ENCODE measurements at regions not wholly inside any gene's neighbourhood (a gene's known extent, or its start where the extent isn't known, plus 50 kb on each side); places are given as distances from the start of the nearest gene placed in this dataset.

DNA sequence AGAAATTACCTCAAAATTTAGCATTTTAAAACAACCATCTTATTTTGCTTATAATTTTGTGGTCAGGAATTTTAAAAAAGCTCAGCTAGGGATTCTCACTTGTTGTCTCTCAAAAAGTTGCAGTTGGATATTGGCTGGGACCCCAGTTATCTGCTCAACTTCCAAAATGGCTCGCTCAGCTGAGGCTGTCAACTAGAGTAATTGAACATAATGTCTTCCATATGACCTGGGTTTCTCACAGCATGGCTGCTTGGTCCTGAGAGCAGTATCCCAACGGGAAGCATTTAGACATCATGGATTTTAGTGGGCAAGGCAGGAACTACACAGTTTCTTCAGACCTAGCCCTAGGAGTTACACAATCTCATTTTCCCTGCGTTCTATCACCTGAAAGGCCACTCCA, 63.6 kb upstream of the SPEF2 start:
- TF ChIP-seq, protein P1, sequence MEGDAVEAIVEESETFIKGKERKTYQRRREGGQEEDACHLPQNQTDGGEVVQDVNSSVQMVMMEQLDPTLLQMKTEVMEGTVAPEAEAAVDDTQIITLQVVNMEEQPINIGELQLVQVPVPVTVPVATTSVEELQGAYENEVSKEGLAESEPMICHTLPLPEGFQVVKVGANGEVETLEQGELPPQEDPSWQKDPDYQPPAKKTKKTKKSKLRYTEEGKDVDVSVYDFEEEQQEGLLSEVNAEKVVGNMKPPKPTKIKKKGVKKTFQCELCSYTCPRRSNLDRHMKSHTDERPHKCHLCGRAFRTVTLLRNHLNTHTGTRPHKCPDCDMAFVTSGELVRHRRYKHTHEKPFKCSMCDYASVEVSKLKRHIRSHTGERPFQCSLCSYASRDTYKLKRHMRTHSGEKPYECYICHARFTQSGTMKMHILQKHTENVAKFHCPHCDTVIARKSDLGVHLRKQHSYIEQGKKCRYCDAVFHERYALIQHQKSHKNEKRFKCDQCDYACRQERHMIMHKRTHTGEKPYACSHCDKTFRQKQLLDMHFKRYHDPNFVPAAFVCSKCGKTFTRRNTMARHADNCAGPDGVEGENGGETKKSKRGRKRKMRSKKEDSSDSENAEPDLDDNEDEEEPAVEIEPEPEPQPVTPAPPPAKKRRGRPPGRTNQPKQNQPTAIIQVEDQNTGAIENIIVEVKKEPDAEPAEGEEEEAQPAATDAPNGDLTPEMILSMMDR (conservative IDR thresholded peaks at IDR 0.05; ENCODE audit: low read depth, low read length): no peak
- TF ChIP-seq EZH2 (IDR thresholded peaks at IDR 0.05; ENCODE audit: low read length, unreplicated experiment): no peak
- TF ChIP-seq EZH2phosphoT487 (IDR thresholded peaks at IDR 0.05; ENCODE audit: borderline replicate concordance, low read length): no peak
- Histone ChIP-seq H3K9ac (ENCODE audit: low read length) (no peak overlapping the region), H3K9me2 (replicated peaks; ENCODE audit: low read length) (no peaks in the 10 kb centered on the region), H3K4me1 (ENCODE audit: insufficient read depth, low read length) (no peaks in the 10 kb centered on the region), H3F3A (ENCODE audit: low read length, unreplicated experiment) (no peaks in the 10 kb centered on the region), H3K4me2 (ENCODE audit: low read length) (no peak overlapping the region), H4K20me1 (ENCODE audit: low read length) (no peaks in the 10 kb centered on the region), H3K4me3 (ENCODE audit: low read length) (no peak overlapping the region), H3K79me2 (ENCODE audit: low read length) (no peaks in the 10 kb centered on the region), H3K36me3 (ENCODE audit: low read depth, low read length) (no peaks in the 10 kb centered on the region), H2AFZ (ENCODE audit: low read length) (no peak overlapping the region), H3K27ac (ENCODE audit: low read length) (no peak overlapping the region), H3K9me3 (ENCODE audit: low read length) (peaks cover 14% of the 10 kb centered on the region; the same call in 1 of the 2 replicates), H3K27me3 (ENCODE audit: low read length) (peaks cover 15% of the 10 kb centered on the region)
- no TSS peak for BruUV-seq (replicated peaks)
- intact Hi-C loops (cut with micrococcal nuclease): no loop called here
- no peak for DNase-seq
- POLR2A ChIA-PET (ENCODE audit: unreplicated experiment): no interaction called here
- CTCF ChIA-PET: no interaction called here
- no peak for ATAC-seq

DNA sequence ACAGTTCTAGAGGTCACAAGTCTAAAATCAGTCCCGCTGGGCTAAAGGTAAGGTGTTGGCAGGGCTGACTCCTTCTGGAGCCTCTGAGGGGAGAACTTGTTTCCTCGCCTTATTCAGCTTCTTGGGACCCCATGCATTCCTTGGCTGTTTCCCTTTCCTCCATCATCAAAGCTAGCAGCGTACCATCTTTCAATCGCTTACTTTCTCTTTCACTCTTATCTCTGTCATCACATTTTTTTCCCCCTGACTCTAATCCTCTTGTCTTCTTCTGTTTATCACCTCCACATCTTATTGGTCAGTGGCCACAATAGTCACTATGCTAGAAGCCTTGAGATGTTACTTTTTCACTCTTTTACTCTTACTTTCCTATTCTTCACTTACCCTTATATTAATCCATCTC, 72.5 kb upstream of the SPEF2 start:
- DNase-seq: no peak
- intact Hi-C loops (cut with micrococcal nuclease): no loop called here
- Histone ChIP-seq H3K27ac (ENCODE audit: low read length) (no peak overlapping the region), H4K20me1 (ENCODE audit: low read length) (no peaks in the 10 kb centered on the region), H3K9me2 (replicated peaks; ENCODE audit: low read length) (no peaks in the 10 kb centered on the region), H3K9ac (ENCODE audit: low read length) (no peak overlapping the region), H3F3A (ENCODE audit: low read length, unreplicated experiment) (no peaks in the 10 kb centered on the region), H3K9me3 (ENCODE audit: low read length) (no peaks in the 10 kb centered on the region), H2AFZ (ENCODE audit: low read length) (no peak overlapping the region), H3K4me3 (ENCODE audit: low read length) (no peak overlapping the region), H3K79me2 (ENCODE audit: low read length) (no peaks in the 10 kb centered on the region), H3K4me1 (ENCODE audit: insufficient read depth, low read length) (no peaks in the 10 kb centered on the region), H3K36me3 (ENCODE audit: low read depth, low read length) (no peaks in the 10 kb centered on the region), H3K4me2 (ENCODE audit: low read length) (no peak overlapping the region; the same call in 1 of the 2 replicates), H3K27me3 (ENCODE audit: low read length) (peaks cover 78% of the 10 kb centered on the region)
- BruUV-seq (replicated peaks): no TSS peak
- ATAC-seq: no peak
- ChIA-PET CTCF (no interaction called here), POLR2A (ENCODE audit: unreplicated experiment) (no interaction called here)
- TF ChIP-seq EZH2 (IDR thresholded peaks at IDR 0.05; ENCODE audit: low read length, unreplicated experiment) (no peak), EZH2phosphoT487 (IDR thresholded peaks at IDR 0.05; ENCODE audit: borderline replicate concordance, low read length) (no peak)

DNA sequence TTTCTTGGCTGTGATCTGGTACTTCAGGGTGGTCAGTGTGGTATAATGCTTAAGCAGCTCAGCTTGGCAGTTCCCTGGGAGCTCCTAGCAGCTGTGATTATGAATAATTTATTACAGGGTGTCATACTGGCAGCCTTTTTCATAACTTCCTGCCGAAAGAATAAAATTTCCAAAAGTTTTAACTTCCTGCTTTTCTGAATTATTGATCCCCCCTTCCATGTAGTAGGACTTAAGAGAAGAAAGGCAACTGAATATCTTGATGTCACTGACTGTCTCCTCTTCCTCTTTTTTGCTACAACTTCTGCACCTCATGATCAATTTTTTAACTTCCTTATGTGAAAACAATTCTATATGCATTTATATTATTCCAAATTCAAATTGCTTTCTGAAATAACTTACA, 74.3 kb upstream of the SPEF2 start:
- no TSS peak for BruUV-seq (replicated peaks)
- 0 out of 2 replicates have a peak, but pooled peaks cover 3% of the 10 kb centered on the region for H3K9me2 ChIP-seq (replicated peaks; ENCODE audit: low read length)

More for the DNA sequence above, 74.3 kb upstream of the SPEF2 start:
- DNase-seq: no peak
- Histone ChIP-seq H3K27ac (ENCODE audit: low read length) (no peak overlapping the region), H4K20me1 (ENCODE audit: low read length) (no peaks in the 10 kb centered on the region), H2AFZ (ENCODE audit: low read length) (no peak overlapping the region), H3K9me3 (ENCODE audit: low read length) (no peaks in the 10 kb centered on the region), H3F3A (ENCODE audit: low read length, unreplicated experiment) (no peaks in the 10 kb centered on the region), H3K4me2 (ENCODE audit: low read length) (no peak overlapping the region), H3K4me1 (ENCODE audit: insufficient read depth, low read length) (no peaks in the 10 kb centered on the region), H3K79me2 (ENCODE audit: low read length) (no peaks in the 10 kb centered on the region), H3K4me3 (ENCODE audit: low read length) (no peak overlapping the region), H3K36me3 (ENCODE audit: low read depth, low read length) (no peaks in the 10 kb centered on the region), H3K27me3 (ENCODE audit: low read length) (peaks cover 71% of the 10 kb centered on the region), H3K9ac (ENCODE audit: low read length) (no peak overlapping the region)
- CTCF ChIA-PET: no interaction called here
- intact Hi-C loops (cut with micrococcal nuclease): no loop called here
- POLR2A ChIA-PET (ENCODE audit: unreplicated experiment): no interaction called here
- TF ChIP-seq EZH2 (IDR thresholded peaks at IDR 0.05; ENCODE audit: low read length, unreplicated experiment): no peak
- TF ChIP-seq, protein P1 (conservative IDR thresholded peaks at IDR 0.05; ENCODE audit: low read depth, low read length): no peak
- TF ChIP-seq EZH2phosphoT487 (IDR thresholded peaks at IDR 0.05; ENCODE audit: borderline replicate concordance, low read length): no peak
- ATAC-seq: no peak

All from PC-3 (cell line).